ENCODE measurements at regions not wholly inside any gene's neighbourhood (a gene's known extent, or its start where the extent isn't known, plus 50 kb on each side); places are given as distances from the start of the nearest gene placed in this dataset.

DNA sequence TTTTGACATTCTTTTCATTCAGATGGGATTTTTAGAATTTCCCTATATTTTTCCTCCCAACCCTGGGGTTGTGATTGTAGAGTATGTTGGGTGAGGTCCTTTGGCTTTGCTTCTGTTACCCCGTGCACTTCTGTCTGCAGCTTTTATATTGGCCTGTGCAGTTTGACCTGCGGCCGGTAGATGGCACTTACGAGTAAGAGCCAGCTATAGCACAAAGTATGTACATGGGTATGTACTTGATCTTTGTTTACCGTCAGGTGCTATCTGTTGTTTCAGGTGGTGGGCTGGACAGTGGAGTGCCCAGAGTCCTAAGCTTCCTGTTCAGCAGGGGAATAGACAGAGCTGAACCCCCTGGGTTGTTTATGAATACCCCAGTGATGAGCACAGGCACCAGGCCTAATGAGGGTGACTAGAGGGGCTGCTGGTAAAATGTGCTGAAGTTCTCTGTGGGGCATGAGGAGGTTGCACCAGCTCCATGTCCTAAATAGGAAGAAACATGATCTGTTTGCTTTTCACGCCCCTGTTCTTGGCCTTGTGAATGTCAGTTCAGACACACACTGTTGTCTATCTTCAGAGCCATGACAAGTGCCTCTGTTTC, 58.9 kb upstream of the THUMPD2 start (continued):
- TF ChIP-seq SOX13 (IDR thresholded peaks at IDR 0.05) (no peak), SOX13 (CRISPR knock-in tag; conservative IDR thresholded peaks at IDR 0.05 in 1 of 2, IDR thresholded peaks at IDR 0.05 in 1 of 2) (no peak), ZNF737 (CRISPR knock-in tag; IDR thresholded peaks at IDR 0.05; ENCODE audit: borderline replicate concordance) (no peak), ZNF207 (IDR thresholded peaks at IDR 0.05; ENCODE audit: borderline replicate concordance) (no peak), IRX3 (CRISPR knock-in tag; IDR thresholded peaks at IDR 0.05; ENCODE audit: borderline replicate concordance, low read depth) (no peak), PAX8 (CRISPR knock-in tag; IDR thresholded peaks at IDR 0.05; ENCODE audit: borderline replicate concordance) (no peak), NRL (CRISPR knock-in tag; IDR thresholded peaks at IDR 0.05; ENCODE audit: borderline replicate concordance) (no peak), ZNF138 (CRISPR knock-in tag; IDR thresholded peaks at IDR 0.05; ENCODE audit: low read depth) (no peak), EEA1 (CRISPR knock-in tag; IDR thresholded peaks at IDR 0.05; ENCODE audit: borderline replicate concordance) (no peak), DNMT3B (CRISPR knock-in tag; conservative IDR thresholded peaks at IDR 0.05) (no peak), TAF15 (IDR thresholded peaks at IDR 0.05; ENCODE audit: low read depth, low read length, poor library complexity, severe bottlenecking) (no peak), HNRNPL (IDR thresholded peaks at IDR 0.05; ENCODE audit: low read depth, low read length) (no peak), TCF7 (IDR thresholded peaks at IDR 0.05; ENCODE audit: low read depth) (0 out of 2 replicates have a peak, but pooled peaks have one; percentile 9)
- TF ChIP-seq, protein P1, sequence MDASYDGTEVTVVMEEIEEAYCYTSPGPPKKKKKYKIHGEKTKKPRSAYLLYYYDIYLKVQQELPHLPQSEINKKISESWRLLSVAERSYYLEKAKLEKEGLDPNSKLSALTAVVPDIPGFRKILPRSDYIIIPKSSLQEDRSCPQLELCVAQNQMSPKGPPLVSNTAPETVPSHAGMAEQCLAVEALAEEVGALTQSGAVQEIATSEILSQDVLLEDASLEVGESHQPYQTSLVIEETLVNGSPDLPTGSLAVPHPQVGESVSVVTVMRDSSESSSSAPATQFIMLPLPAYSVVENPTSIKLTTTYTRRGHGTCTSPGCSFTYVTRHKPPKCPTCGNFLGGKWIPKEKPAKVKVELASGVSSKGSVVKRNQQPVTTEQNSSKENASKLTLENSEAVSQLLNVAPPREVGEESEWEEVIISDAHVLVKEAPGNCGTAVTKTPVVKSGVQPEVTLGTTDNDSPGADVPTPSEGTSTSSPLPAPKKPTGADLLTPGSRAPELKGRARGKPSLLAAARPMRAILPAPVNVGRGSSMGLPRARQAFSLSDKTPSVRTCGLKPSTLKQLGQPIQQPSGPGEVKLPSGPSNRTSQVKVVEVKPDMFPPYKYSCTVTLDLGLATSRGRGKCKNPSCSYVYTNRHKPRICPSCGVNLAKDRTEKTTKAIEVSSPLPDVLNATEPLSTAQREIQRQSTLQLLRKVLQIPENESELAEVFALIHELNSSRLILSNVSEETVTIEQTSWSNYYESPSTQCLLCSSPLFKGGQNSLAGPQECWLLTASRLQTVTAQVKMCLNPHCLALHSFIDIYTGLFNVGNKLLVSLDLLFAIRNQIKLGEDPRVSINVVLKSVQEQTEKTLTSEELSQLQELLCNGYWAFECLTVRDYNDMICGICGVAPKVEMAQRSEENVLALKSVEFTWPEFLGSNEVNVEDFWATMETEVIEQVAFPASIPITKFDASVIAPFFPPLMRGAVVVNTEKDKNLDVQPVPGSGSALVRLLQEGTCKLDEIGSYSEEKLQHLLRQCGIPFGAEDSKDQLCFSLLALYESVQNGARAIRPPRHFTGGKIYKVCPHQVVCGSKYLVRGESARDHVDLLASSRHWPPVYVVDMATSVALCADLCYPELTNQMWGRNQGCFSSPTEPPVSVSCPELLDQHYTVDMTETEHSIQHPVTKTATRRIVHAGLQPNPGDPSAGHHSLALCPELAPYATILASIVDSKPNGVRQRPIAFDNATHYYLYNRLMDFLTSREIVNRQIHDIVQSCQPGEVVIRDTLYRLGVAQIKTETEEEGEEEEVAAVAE (CRISPR knock-in tag; IDR thresholded peaks at IDR 0.05; ENCODE audit: borderline replicate concordance): no peak
- TF ChIP-seq, protein P2, sequence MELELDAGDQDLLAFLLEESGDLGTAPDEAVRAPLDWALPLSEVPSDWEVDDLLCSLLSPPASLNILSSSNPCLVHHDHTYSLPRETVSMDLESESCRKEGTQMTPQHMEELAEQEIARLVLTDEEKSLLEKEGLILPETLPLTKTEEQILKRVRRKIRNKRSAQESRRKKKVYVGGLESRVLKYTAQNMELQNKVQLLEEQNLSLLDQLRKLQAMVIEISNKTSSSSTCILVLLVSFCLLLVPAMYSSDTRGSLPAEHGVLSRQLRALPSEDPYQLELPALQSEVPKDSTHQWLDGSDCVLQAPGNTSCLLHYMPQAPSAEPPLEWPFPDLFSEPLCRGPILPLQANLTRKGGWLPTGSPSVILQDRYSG (CRISPR knock-in tag; IDR thresholded peaks at IDR 0.05): no peak
- TF ChIP-seq, protein P3, sequence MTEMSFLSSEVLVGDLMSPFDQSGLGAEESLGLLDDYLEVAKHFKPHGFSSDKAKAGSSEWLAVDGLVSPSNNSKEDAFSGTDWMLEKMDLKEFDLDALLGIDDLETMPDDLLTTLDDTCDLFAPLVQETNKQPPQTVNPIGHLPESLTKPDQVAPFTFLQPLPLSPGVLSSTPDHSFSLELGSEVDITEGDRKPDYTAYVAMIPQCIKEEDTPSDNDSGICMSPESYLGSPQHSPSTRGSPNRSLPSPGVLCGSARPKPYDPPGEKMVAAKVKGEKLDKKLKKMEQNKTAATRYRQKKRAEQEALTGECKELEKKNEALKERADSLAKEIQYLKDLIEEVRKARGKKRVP (CRISPR knock-in tag; IDR thresholded peaks at IDR 0.05): no peak
- TF ChIP-seq, protein P4, sequence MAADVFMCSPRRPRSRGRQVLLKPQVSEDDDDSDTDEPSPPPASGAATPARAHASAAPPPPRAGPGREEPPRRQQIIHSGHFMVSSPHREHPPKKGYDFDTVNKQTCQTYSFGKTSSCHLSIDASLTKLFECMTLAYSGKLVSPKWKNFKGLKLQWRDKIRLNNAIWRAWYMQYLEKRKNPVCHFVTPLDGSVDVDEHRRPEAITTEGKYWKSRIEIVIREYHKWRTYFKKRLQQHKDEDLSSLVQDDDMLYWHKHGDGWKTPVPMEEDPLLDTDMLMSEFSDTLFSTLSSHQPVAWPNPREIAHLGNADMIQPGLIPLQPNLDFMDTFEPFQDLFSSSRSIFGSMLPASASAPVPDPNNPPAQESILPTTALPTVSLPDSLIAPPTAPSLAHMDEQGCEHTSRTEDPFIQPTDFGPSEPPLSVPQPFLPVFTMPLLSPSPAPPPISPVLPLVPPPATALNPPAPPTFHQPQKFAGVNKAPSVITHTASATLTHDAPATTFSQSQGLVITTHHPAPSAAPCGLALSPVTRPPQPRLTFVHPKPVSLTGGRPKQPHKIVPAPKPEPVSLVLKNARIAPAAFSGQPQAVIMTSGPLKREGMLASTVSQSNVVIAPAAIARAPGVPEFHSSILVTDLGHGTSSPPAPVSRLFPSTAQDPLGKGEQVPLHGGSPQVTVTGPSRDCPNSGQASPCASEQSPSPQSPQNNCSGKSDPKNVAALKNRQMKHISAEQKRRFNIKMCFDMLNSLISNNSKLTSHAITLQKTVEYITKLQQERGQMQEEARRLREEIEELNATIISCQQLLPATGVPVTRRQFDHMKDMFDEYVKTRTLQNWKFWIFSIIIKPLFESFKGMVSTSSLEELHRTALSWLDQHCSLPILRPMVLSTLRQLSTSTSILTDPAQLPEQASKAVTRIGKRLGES (CRISPR knock-in tag; IDR thresholded peaks at IDR 0.05; ENCODE audit: borderline replicate concordance): no peak
- TF ChIP-seq, protein P5, sequence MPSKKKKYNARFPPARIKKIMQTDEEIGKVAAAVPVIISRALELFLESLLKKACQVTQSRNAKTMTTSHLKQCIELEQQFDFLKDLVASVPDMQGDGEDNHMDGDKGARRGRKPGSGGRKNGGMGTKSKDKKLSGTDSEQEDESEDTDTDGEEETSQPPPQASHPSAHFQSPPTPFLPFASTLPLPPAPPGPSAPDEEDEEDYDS (CRISPR knock-in tag; IDR thresholded peaks at IDR 0.05): peak; percentile 24; the same call in 1 of the 2 replicates
- TF ChIP-seq, protein P6, sequence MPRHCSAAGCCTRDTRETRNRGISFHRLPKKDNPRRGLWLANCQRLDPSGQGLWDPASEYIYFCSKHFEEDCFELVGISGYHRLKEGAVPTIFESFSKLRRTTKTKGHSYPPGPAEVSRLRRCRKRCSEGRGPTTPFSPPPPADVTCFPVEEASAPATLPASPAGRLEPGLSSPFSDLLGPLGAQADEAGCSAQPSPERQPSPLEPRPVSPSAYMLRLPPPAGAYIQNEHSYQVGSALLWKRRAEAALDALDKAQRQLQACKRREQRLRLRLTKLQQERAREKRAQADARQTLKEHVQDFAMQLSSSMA (CRISPR knock-in tag; IDR thresholded peaks at IDR 0.05): no peak

Data from HepG2 (cell line).